Heart left ventricle (tissue), 16 donors: ENCODE measurements at regions not wholly inside any gene's neighbourhood (a gene's known extent, or its start where the extent isn't known, plus 50 kb on each side); places are given as distances from the start of the nearest gene placed in this dataset.

Experiments used
- ATAC-seq, 4 donors: fragments of 200-7000 bp; cut with Tn5 transposase; one replicate each; pipeline ENCODE4 v1.9.1; 2020 to 2022; ENCODE audit warnings: moderate library complexity in 4 of 4, mild to moderate bottlenecking in 3 of 4, moderate number of reproducible peaks in 1 of 4
- DNase-seq, 5 donors: peaks; one replicate each; pipeline ENCODE4 v3.0.0-alpha.2; 2020
- H3K27ac ChIP-seq, 12 donors: fragments of 200-600 bp; sonication (generic) in 4 of 12; one replicate each; pipeline versions ENCODE4 v1.5.0 to v1.8.0; 2016 to 2022; ENCODE audit warnings: mild to moderate bottlenecking in 2 of 12
- H3K27me3 ChIP-seq, 9 donors: fragments of 200-600 bp; sonication (generic) in 2 of 9; one replicate each; pipeline versions ENCODE4 v1.5.1 to v1.8.0; 2016 to 2022; ENCODE audit warnings: mild to moderate bottlenecking in 3 of 9
- H3K36me3 ChIP-seq, 9 donors: fragments of 200-600 bp; sonication (generic) in 2 of 9; one replicate each; pipeline versions ENCODE4 v1.5.0 to v1.8.0; 2018 to 2022; ENCODE audit warnings: mild to moderate bottlenecking in 2 of 9
- H3K4me1 ChIP-seq, 12 donors: fragments of 200-600 bp; sonication (generic) in 4 of 12; one replicate each; pipeline versions ENCODE4 v1.5.0 to v1.8.0; 2016 to 2022; ENCODE audit warnings: mild to moderate bottlenecking in 3 of 12
- H3K4me3 ChIP-seq, 12 donors: fragments of 200-600 bp; sonication (generic) in 4 of 12; one replicate each; pipeline versions ENCODE4 v1.5.0 to v1.8.0; 2017 to 2022; ENCODE audit warnings: mild to moderate bottlenecking in 9 of 12, moderate library complexity in 4 of 12
- H3K9me3 ChIP-seq, 12 donors: fragments of 200-600 bp; sonication (generic) in 4 of 12; one replicate each; pipeline versions ENCODE4 v1.5.0 to v1.8.0; 2016 to 2022; ENCODE audit warnings: mild to moderate bottlenecking in 1 of 12
- CTCF ChIP-seq, 12 donors: fragments of 200-600 bp; sonication (generic) in 4 of 12; IDR thresholded peaks; one replicate each; pipeline versions ENCODE4 v1.5.0 to v1.8.0; 2018 to 2022; ENCODE audit warnings: antibody characterized with exemption in 12 of 12, mild to moderate bottlenecking in 5 of 12
- POLR2A ChIP-seq, 2 donors: fragments of 450-650 bp; IDR thresholded peaks; one replicate each; pipeline ENCODE4 v1.6.1; 2017; ENCODE audit warnings: antibody characterized with exemption in 2 of 2, mild to moderate bottlenecking in 2 of 2, moderate library complexity in 2 of 2
- WGBS, 4 donors: extraction: QIAGEN DNeasy Blood & Tissue Kit in 2 of 4; methylation state at CpG; one replicate each; pipeline versions ENCODE4 v1.1.5 to v1.1.7; 2013 to 2018; 5-methylcytosine and 5-hydroxymethylcytosine counted together
- intact Hi-C, 10 donors: fragments of 100-400 bp; cut with DNase I; formaldehyde crosslinking; loops; one replicate each; pipeline versions ENCODE4 v1.11.1 to v1.14.2; 2022
- donor health status: ischemic (EF 13 %, LVEDD 7.1; RV severe dilation, severe dysfunction).
- donor health status: healthy with polysubstance abuse.
- donor health status: DM: no; HTN: yes; CAD: no.
- donor health status: DM: no; HTN: no; CAD: no.
- donor health status: ischemic (EF 25% LVEDD 6.9; RV normal size, moderate dysfunction).
- donor health status: ischemic (EF 25% LVEDD 5.7; RV mildly dilated, moderate dysfunction).
- donor health status: healthy.
- donor health status: DM: yes; HTN: yes; CAD: no.
- donor health status: ischemic (EF 35%, LVEDD 5.7; RV mildly dilated, moderate dysfunction).
- donor health status: nonischemic (EF 11% LVEDD 7.7; RV severe dilation, severe dysfunction).
- donor health status: DM: yes; HTN: yes; CAD: no.
- donor health status: PGD.
- donor health status: ischemic (EF 29% LVEDD 5.4; RV normal size, mild dysfunction).
- donor health status: nonischemic (EF 23%, LVEDD 6.1; RV moderate dilation, normal function).

GRCh38 chr4:125507141-125507540 is 192.4 kb downstream of the FAT4 start:
- H3K4me3 ChIP-seq, result no peak overlapping the region

GRCh38 chr4:125511715-125512114 is 197.0 kb downstream of the FAT4 start:
- H3K9me3 ChIP-seq, result peaks cover 0 to 22% (median 2%) of the 10 kb centered on the region in 12 donors
- no peak overlapping the region for H3K4me3 ChIP-seq
- DNase-seq, result no peak
- H3K27me3 ChIP-seq, result no peaks in the 10 kb centered on the region
- TF ChIP-seq CTCF (IDR thresholded peaks at IDR 0.05) (no peak), POLR2A (IDR thresholded peaks at IDR 0.05) (no peak)
- H3K36me3 ChIP-seq, result no peaks in the 10 kb centered on the region
- WGBS, 4 donors, result 93 to 95% (median 95%) methylated on average over 3 of the region's 3 CpGs
- no peak for ATAC-seq
- peaks cover 0 to 6% (median 0%) of the 10 kb centered on the region in 12 donors for H3K4me1 ChIP-seq
- no peak overlapping the region for H3K27ac ChIP-seq
- intact Hi-C loops, result loop anchor here in 1 of 10 donors (10.0 kb wide), 1 partner anchor 223 kb away; no protein-coding TSS in a partner anchor

More at GRCh38 chr4:125507141-125507540, 192.4 kb downstream of the FAT4 start:
- Histone ChIP-seq H3K36me3 (no peaks in the 10 kb centered on the region), H3K27me3 (no peaks in the 10 kb centered on the region), H3K4me1 (peaks cover 0 to 9% (median 0%) of the 10 kb centered on the region in 12 donors), H3K27ac (no peak overlapping the region), H3K9me3 (peaks cover 0 to 8% (median 0%) of the 10 kb centered on the region in 12 donors)
- intact Hi-C loops, result no loop called here
- no peak for TF ChIP-seq POLR2A (IDR thresholded peaks at IDR 0.05)
- TF ChIP-seq CTCF (IDR thresholded peaks at IDR 0.05), result no peak
- DNase-seq (no peak), ATAC-seq (no peak)

- WGBS, 4 donors, result 83 to 96% (median 95%) methylated on average over 1 of the region's 1 CpG
- Histone ChIP-seq H3K4me3 (no peak overlapping the region), H3K36me3 (no peaks in the 10 kb centered on the region), H3K27me3 (no peaks in the 10 kb centered on the region), H3K27ac (no peak overlapping the region), H3K9me3 (peaks cover 0 to 14% (median 2%) of the 10 kb centered on the region in 12 donors), H3K4me1 (peaks cover 0 to 18% (median 1%) of the 10 kb centered on the region in 12 donors)
- no peak for DNase-seq
- ATAC-seq, result no peak
- intact Hi-C loops, result loop anchor here in 1 of 10 donors (10.0 kb wide), 1 partner anchor 220 kb away; no protein-coding TSS in a partner anchor
- TF ChIP-seq POLR2A (IDR thresholded peaks at IDR 0.05) (no peak), CTCF (IDR thresholded peaks at IDR 0.05) (no peak)
Observed at GRCh38 chr4:125515016-125515415, 200.3 kb downstream of the FAT4 start.

GRCh38 chr4:125517831-125518230 is 203.1 kb downstream of the FAT4 start:
- Histone ChIP-seq H3K36me3 (no peaks in the 10 kb centered on the region), H3K27me3 (no peaks in the 10 kb centered on the region), H3K9me3 (peaks cover 0 to 14% (median 2%) of the 10 kb centered on the region in 12 donors), H3K27ac (no peak overlapping the region), H3K4me1 (peaks cover 0 to 24% (median 1%) of the 10 kb centered on the region in 12 donors), H3K4me3 (no peak overlapping the region)
- intact Hi-C loops, result loop anchor here in 1 of 10 donors (10.0 kb wide), 1 partner anchor 217 kb away; no protein-coding TSS in a partner anchor
- TF ChIP-seq CTCF (IDR thresholded peaks at IDR 0.05) (no peak), POLR2A (IDR thresholded peaks at IDR 0.05) (no peak)
- ATAC-seq, result no peak
- 40 to 55% (median 45%) methylated on average over 2 of the region's 2 CpGs for WGBS, 4 donors
- DNase-seq, result no peak
